GM23338 (cell line): ENCODE measurements at regions not wholly inside any gene's neighbourhood (a gene's known extent, or its start where the extent isn't known, plus 50 kb on each side); places are given as distances from the start of the nearest gene placed in this dataset.

Experiments used
- ATAC-seq: fragments of 200-7000 bp; cut with Tn5 transposase; 3 replicates; pipeline ENCODE4 v1.9.1; 2020
- DNase-seq: peaks from one replicate; pipeline ENCODE4 v3.0.0-alpha.2; 2015; ENCODE audit warnings: low spot score
- H2AFZ ChIP-seq: fragments of 200-600 bp; sonication (generic); 2 replicates; pipeline ENCODE4 v1.8.0; 2016; ENCODE audit warnings: antibody characterized with exemption, mild to moderate bottlenecking, moderate library complexity
- H3F3A ChIP-seq: fragments of 200-600 bp; sonication (generic); replicated peaks from 2 replicates; pipeline ENCODE4 v1.8.0; 2017; ENCODE audit warnings: antibody characterized with exemption, mixed run types, low read depth
- H3K27ac ChIP-seq: fragments of 200-600 bp; sonication (generic); 2 replicates; pipeline ENCODE4 v1.6.1; 2016; ENCODE audit warnings: low read depth
- H3K27me3 ChIP-seq: fragments of 200-600 bp; sonication (generic); 2 replicates; pipeline ENCODE4 v1.8.0; 2016; ENCODE audit warnings: mild to moderate bottlenecking, mixed run types, moderate library complexity; ENCODE audit not compliant: insufficient read depth
- H3K36me3 ChIP-seq: fragments of 200-600 bp; sonication (generic); 2 replicates; pipeline ENCODE4 v1.8.0; 2016; ENCODE audit warnings: mild to moderate bottlenecking; ENCODE audit not compliant: insufficient read depth
- H3K4me1 ChIP-seq: fragments of 200-600 bp; sonication (generic); 2 replicates; pipeline ENCODE4 v1.8.0; 2016; ENCODE audit warnings: mild to moderate bottlenecking, moderate library complexity; ENCODE audit not compliant: insufficient read depth
- H3K4me2 ChIP-seq: fragments of 200-600 bp; sonication (generic); 2 replicates; pipeline ENCODE4 v1.7.1; 2017; ENCODE audit warnings: mixed run types
- H3K4me3 ChIP-seq: fragments of 200-600 bp; sonication (generic); 2 replicates; pipeline ENCODE4 v1.6.1; 2016; ENCODE audit warnings: mixed run types
- H3K79me2 ChIP-seq: fragments of 200-600 bp; sonication (generic); replicated peaks from 2 replicates; pipeline ENCODE4 v1.8.0; 2017; ENCODE audit warnings: mild to moderate bottlenecking; ENCODE audit not compliant: insufficient read depth
- H3K9me2 ChIP-seq: fragments of 200-600 bp; sonication (generic); 2 replicates; pipeline ENCODE4 v1.8.0; 2017; ENCODE audit not compliant: insufficient read depth
- H4K20me1 ChIP-seq: fragments of 200-600 bp; sonication (generic); replicated peaks from 2 replicates; pipeline ENCODE4 v1.8.0; 2017; ENCODE audit warnings: mild to moderate bottlenecking; ENCODE audit not compliant: insufficient read depth
- H3K27ac Mint-ChIP-seq: 2 replicates; pipeline ENCODE4 v1.8.0; 2020; ENCODE audit warnings: inconsistent platforms, mild to moderate bottlenecking, moderate library complexity, mixed read lengths
- H3K27me3 Mint-ChIP-seq: 3 replicates; pipeline ENCODE4 v1.8.0; 2022; ENCODE audit warnings: low read depth, mild to moderate bottlenecking, moderate library complexity, mixed read lengths, inconsistent platforms; ENCODE audit not compliant: insufficient read depth, poor library complexity
- H3K36me3 Mint-ChIP-seq: 3 replicates; pipeline ENCODE4 v1.8.0; 2021; ENCODE audit warnings: low read depth, mild to moderate bottlenecking, inconsistent platforms, moderate library complexity, mixed read lengths
- H3K4me1 Mint-ChIP-seq: 3 replicates; pipeline ENCODE4 v1.8.0; 2020; ENCODE audit warnings: mild to moderate bottlenecking, inconsistent platforms, mixed read lengths
- H3K4me3 Mint-ChIP-seq: 3 replicates; pipeline ENCODE4 v1.8.0; 2021; ENCODE audit warnings: moderate library complexity, mild to moderate bottlenecking, inconsistent platforms, mixed read lengths
- H3K9me3 Mint-ChIP-seq: 3 replicates; pipeline ENCODE4 v1.8.0; 2020; ENCODE audit warnings: moderate library complexity, mild to moderate bottlenecking, inconsistent platforms, mixed read lengths
- EZH2phosphoT487 ChIP-seq: fragments of 200-600 bp; sonication (generic); IDR thresholded peaks from one replicate; pipeline ENCODE4 v1.8.1; 2018; ENCODE audit warnings: antibody characterized with exemption; ENCODE audit not compliant: unreplicated experiment
- POLR2AphosphoS5 ChIP-seq: IDR thresholded peaks from 2 replicates; pipeline ENCODE4 v1.6.1; 2016; ENCODE audit warnings: antibody characterized with exemption, low read depth
- REST ChIP-seq: IDR thresholded peaks from one replicate; pipeline ENCODE4 v1.6.1; 2018; ENCODE audit warnings: antibody characterized with exemption; ENCODE audit not compliant: unreplicated experiment
- ZNF331 ChIP-seq: fragments of 250-450 bp; sonication (Bioruptor Pico); IDR thresholded peaks from 2 replicates; pipeline ENCODE4 v1.5.0; 2020; ENCODE audit warnings: low read depth, mild to moderate bottlenecking, moderate library complexity
- ZNF462 ChIP-seq: fragments of 250-450 bp; sonication (Bioruptor Pico); IDR thresholded peaks from 2 replicates; pipeline ENCODE4 v1.5.0; 2020; ENCODE audit warnings: mild to moderate bottlenecking, moderate library complexity

GRCh38 chr2:47254464-47254863 is 78.2 kb upstream of the CALM2 start (continued):
- TF ChIP-seq ZNF462 (CRISPR knock-in tag) (no peak), EZH2phosphoT487 (no peak), ZNF331 (CRISPR knock-in tag) (no peak), REST (no peak)

GRCh38 chr2:47253447-47253846 is 77.1 kb upstream of the CALM2 start:
- Mint-ChIP-seq H3K9me3 (no peaks in the 10 kb centered on the region), H3K36me3 (no peaks in the 10 kb centered on the region), H3K4me1 (peaks cover 24% of the 10 kb centered on the region), H3K27ac (no peak overlapping the region), H3K4me3 (no peak overlapping the region), H3K27me3 (peaks cover 3% of the 10 kb centered on the region)
- no peaks in the 10 kb centered on the region for H4K20me1 ChIP-seq
- no peaks in the 10 kb centered on the region; the same call in 1 of the 2 replicates for H3F3A ChIP-seq
- no peaks in the 10 kb centered on the region for H3K9me2 ChIP-seq
- DNase-seq (no peak), ATAC-seq (no peak)
- no peak overlapping the region for H3K4me2 ChIP-seq
- H3K27me3 ChIP-seq, result no peaks in the 10 kb centered on the region
- H3K4me1 ChIP-seq, result peaks cover 8% of the 10 kb centered on the region; the same call in 1 of the 2 replicates
- H3K79me2 ChIP-seq, result no peaks in the 10 kb centered on the region
- 0 out of 2 replicates have a peak overlapping the region, but pooled peaks have one; percentile 32 for H2AFZ ChIP-seq
- no peak overlapping the region for H3K4me3 ChIP-seq
- no peak for TF ChIP-seq POLR2AphosphoS5
- H3K27ac ChIP-seq, result no peak overlapping the region
- H3K36me3 ChIP-seq, result no peaks in the 10 kb centered on the region
